LNCaP clone FGC (cell line): ENCODE measurements at regions not wholly inside any gene's neighbourhood (a gene's known extent, or its start where the extent isn't known, plus 50 kb on each side); places are given as distances from the start of the nearest gene placed in this dataset.

ENCODE experiments used
- DNase-seq: peaks from one replicate; pipeline ENCODE4 v3.0.0-alpha.2; 2011; ENCODE audit warnings: low read depth
- H3K4me3 ChIP-seq: 2 replicates; pipeline ENCODE4 v1.5.1; 2011; ENCODE audit warnings: mild to moderate bottlenecking, low read depth, low read length, control low read depth
- TF ChIP-seq, protein P1 (sequence below): IDR thresholded peaks from 2 replicates; pipeline ENCODE4 v1.5.1; 2012; ENCODE audit warnings: mild to moderate bottlenecking; ENCODE audit not compliant: control insufficient read depth, insufficient read depth; ENCODE audit errors: extremely low read depth

DNA sequence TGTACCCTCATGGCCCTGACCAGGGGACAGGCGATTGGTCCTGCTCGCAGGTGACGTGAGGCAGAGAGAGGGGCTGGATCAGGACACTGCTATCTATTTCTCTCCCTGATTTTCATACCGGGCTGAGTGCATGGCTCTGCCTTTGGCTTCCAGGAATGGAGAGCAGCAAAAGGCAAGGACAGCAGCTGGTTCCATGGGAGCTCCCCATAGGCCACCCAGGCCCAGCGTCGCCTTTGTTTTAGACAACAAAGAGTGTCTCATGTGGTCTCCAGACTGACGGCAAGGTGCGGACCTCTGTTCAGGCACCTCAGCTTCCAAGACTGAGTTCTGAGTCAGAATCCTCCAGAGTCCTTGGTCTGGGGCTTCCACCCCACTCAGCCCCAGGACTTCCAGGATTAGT, 123.1 kb downstream of the VEGFA start:
- TF ChIP-seq, protein P1, sequence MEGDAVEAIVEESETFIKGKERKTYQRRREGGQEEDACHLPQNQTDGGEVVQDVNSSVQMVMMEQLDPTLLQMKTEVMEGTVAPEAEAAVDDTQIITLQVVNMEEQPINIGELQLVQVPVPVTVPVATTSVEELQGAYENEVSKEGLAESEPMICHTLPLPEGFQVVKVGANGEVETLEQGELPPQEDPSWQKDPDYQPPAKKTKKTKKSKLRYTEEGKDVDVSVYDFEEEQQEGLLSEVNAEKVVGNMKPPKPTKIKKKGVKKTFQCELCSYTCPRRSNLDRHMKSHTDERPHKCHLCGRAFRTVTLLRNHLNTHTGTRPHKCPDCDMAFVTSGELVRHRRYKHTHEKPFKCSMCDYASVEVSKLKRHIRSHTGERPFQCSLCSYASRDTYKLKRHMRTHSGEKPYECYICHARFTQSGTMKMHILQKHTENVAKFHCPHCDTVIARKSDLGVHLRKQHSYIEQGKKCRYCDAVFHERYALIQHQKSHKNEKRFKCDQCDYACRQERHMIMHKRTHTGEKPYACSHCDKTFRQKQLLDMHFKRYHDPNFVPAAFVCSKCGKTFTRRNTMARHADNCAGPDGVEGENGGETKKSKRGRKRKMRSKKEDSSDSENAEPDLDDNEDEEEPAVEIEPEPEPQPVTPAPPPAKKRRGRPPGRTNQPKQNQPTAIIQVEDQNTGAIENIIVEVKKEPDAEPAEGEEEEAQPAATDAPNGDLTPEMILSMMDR: no peak
- H3K4me3 ChIP-seq: no peak overlapping the region
- DNase-seq: no peak

DNA sequence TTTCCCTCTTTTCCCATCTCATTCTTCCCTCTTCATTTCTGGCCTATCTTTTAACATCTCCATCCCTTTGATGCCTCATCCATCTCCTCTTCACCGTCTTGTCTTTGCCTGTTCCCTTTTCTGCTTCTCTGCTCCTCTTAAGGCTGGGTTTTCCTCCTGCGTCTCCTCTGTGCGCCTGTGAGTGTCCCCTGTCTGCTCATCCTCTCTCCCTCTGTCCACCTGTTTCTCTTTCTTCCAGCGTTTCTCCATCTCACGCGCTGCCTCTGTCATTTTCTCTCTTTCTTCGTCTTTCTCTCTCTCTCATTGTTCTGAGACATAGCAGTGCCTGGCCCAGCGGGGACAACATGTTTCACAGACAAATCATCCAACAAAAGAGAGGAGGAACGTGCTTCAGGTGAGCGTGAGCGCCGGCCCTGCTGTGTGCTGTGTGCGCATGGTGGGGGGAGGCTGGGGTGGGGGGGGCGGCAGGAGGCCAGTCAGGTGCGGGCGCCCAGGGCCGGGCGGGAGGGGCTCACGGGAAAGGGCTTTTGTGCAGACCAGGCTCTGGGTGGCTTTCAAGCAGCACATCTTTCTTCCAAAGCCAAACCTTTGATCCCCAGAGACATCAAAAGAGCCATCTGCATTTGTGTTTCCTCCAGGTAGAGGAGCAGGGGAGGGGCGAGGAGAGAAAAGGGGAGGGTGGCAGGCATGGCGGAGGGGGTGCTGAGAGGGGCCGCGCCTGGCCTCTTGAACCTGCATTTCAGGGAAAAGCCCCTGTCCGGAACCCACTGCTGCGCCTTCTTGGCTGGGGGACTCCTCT, 121.3 kb downstream of the VEGFA start:
- no peak for DNase-seq
- TF ChIP-seq, protein P1: no peak
- no peak overlapping the region for H3K4me3 ChIP-seq

DNA sequence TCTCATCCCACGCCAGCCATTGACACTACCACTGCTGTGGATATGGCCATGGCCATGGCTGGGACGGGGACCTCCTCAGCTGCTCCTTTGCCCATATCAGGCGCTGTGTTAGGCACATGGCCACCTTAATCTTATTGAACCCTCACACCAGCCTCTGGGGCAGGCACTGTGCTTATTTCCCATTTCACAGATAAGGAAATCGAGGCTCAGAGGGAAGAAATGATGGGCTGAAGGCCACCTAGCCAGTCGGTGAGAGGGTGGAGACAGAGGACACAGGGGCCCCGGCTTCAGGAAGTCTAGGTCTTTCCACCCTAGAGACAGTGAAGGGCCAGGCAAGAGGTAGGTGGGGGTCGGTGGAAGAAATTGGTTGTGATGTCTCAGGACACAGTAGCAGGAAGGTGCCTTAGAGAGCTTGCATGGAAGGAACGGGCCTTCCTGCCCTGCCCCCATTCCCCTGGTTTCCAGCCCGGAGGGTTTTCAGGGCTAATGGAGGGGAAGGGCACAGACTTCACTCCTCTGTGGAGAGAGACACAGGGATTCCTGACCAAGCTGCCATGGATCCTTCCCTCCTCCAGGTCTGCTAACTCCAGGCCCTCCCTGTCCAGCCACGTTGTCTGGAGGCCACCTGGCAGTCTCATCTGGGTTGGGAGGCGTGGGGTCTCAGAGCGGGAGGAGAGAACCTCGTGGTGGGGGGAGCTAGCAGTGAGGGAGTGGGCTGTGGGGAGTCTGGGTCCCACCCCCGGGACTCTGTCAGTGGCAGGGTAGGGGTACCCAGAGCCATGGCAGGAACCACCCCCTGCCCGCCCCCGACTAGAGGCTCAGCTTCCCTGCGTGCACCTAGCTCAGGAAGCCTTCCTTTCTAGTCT, 120.4 kb downstream of the VEGFA start:
- TF ChIP-seq, protein P1: no peak
- no peak overlapping the region for H3K4me3 ChIP-seq
- no peak for DNase-seq

DNA sequence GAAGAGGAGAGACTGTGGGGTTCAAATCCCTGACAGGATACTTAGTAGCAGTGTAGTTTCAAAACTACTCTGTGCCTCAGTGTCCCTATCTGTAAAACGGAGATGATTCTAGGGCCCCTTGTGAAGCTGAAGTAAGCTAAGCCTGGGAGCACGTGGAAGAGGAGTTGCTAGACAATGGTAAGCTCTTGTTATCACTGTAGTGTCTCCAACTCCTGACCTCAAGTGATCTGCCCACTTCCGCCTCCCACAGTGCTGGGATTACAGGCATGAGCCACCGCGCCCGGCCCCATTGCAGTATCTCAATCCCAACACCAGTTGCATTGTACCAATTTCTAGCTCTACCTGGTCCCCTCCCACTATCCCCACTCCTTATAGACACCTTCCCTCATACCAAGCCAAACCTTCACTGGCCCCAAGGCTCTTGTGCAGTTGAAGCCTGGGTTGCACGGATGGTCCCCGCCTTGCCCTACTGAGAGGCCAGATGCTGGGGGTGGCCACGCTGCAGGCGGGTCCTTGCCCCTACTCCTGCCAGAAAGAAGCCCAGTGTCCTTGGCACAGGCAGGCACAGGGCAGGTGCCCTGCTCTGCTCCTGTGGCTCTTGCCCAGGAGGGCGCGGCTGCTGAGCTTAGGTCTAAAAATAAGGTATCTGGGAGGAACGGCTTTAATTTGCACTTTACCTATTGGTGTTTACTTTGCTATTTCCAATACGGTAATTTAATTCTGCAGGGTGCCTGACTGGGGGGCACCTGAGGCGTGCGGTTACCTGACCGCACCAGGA, 118.1 kb downstream of the VEGFA start:
- DNase-seq: no peak
- H3K4me3 ChIP-seq: no peak overlapping the region
- TF ChIP-seq, protein P1: no peak

DNA sequence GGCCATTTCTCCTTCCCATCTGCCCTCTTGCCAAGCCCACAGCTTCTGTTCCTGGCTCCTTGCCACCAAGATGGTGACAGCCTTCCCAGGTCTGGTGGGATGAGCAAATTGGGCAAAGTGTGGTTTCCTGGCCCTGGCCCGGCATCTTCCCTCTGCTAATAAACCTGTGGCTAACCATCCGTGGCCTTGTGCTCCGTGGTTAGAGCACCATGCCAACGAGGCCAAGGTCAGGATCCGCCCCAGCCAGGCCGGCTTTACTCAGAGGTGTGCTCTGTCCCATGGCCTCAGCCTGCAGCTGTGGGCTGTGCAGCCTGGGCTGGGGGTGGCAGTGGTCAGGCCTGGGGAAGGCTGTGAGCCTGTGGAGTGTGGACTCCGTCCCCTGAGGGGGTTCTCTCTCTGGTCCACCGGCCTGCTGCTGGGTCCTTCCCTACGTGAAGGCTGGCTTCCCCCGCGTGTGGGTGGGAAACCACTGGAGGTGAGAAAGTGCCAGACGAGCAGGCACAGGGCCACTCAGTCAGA, 117.4 kb downstream of the VEGFA start:
- TF ChIP-seq, protein P1: no peak

DNA sequence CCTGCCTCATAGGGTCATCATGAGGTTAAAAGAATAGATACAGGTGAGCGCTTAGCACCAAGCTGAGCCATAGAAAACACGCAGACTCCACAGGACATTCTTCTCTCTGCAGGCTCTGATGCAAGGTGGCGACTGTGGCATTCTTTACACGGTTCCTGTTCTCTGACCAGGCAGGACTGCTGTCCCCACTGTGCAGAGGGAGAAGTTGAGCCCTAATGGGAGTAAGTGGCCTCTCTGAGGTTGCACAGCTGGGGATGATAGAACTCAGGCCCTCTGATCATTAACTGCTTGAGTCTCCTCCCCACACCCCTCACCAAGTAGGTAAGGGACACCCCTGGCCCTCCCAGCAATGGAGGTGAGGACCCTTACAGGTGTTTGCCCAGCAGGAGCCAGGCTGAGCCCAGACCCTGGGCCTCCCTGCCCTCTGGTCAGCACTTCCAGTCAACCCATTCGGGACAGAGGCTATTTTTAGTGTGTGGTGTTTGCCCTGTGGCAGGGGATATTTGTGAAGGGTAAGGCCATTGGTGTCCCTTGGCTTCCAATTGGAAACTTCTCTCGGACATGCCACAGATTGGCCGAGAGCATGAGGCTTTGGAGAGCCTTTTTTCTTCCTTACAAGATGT, 116.8 kb downstream of the VEGFA start:
- DNase-seq: no peak
- TF ChIP-seq, protein P1: no peak
- H3K4me3 ChIP-seq: no peak overlapping the region

More for the DNA sequence above, 117.4 kb downstream of the VEGFA start:
- H3K4me3 ChIP-seq: no peak overlapping the region
- no peak for DNase-seq
